Uterus (tissue), 2 donors: ENCODE measurements at regions not wholly inside any gene's neighbourhood (a gene's known extent, or its start where the extent isn't known, plus 50 kb on each side); places are given as distances from the start of the nearest gene placed in this dataset.

ENCODE experiments used
- POLR2A ChIP-seq, 2 donors: fragments of 450-650 bp; IDR thresholded peaks; one replicate each; pipeline ENCODE4 v1.6.1; 2016; ENCODE audit warnings: antibody characterized with exemption in 2 of 2, mild to moderate bottlenecking in 1 of 2, moderate library complexity in 1 of 2
- TF ChIP-seq, protein P1 (sequence below), 4 experiments: fragments of 200-600 bp in 2 of 4; fragments of 450-650 bp in 2 of 4; sonication (generic) in 2 of 4; IDR thresholded peaks; one replicate each; pipeline ENCODE4 v1.5.1; 2016 to 2019; ENCODE audit warnings: antibody characterized with exemption in 4 of 4, mild to moderate bottlenecking in 2 of 4, moderate library complexity in 1 of 4

DNA sequence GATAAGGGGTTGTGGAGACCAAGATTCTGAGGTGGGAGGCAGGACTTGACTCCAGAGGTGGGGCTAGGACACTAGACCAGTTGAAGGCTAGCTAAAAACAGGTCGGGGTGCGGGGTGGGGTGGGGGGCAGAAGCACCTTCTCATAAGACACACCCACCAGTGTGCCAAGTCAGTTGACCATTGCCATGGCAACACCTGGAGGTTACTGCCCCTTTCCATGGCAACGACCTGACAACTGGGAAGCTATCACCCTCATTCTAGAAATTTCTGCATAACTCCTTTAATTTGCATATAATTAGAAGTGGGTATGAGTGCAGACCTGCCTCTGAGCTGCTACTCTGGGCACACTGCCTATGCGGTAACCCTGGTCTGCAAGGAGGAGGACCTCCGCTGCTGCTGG, 53.9 kb upstream of the ALOX12 start:
- TF ChIP-seq, protein P1, sequence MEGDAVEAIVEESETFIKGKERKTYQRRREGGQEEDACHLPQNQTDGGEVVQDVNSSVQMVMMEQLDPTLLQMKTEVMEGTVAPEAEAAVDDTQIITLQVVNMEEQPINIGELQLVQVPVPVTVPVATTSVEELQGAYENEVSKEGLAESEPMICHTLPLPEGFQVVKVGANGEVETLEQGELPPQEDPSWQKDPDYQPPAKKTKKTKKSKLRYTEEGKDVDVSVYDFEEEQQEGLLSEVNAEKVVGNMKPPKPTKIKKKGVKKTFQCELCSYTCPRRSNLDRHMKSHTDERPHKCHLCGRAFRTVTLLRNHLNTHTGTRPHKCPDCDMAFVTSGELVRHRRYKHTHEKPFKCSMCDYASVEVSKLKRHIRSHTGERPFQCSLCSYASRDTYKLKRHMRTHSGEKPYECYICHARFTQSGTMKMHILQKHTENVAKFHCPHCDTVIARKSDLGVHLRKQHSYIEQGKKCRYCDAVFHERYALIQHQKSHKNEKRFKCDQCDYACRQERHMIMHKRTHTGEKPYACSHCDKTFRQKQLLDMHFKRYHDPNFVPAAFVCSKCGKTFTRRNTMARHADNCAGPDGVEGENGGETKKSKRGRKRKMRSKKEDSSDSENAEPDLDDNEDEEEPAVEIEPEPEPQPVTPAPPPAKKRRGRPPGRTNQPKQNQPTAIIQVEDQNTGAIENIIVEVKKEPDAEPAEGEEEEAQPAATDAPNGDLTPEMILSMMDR (IDR thresholded peaks at IDR 0.05) = no peak
- no peak for TF ChIP-seq POLR2A (IDR thresholded peaks at IDR 0.05)
